HG02763 (cell line): ENCODE measurements at regions not wholly inside any gene's neighbourhood (a gene's known extent, or its start where the extent isn't known, plus 50 kb on each side); places are given as distances from the start of the nearest gene placed in this dataset.

Experiments
- ATAC-seq: cut with Tn5 transposase; IDR thresholded peaks from one replicate; pipeline ENCODE4 v1.9.1; 2021; ENCODE audit warnings: mild to moderate bottlenecking, moderate library complexity; ENCODE audit not compliant: unreplicated experiment

DNA sequence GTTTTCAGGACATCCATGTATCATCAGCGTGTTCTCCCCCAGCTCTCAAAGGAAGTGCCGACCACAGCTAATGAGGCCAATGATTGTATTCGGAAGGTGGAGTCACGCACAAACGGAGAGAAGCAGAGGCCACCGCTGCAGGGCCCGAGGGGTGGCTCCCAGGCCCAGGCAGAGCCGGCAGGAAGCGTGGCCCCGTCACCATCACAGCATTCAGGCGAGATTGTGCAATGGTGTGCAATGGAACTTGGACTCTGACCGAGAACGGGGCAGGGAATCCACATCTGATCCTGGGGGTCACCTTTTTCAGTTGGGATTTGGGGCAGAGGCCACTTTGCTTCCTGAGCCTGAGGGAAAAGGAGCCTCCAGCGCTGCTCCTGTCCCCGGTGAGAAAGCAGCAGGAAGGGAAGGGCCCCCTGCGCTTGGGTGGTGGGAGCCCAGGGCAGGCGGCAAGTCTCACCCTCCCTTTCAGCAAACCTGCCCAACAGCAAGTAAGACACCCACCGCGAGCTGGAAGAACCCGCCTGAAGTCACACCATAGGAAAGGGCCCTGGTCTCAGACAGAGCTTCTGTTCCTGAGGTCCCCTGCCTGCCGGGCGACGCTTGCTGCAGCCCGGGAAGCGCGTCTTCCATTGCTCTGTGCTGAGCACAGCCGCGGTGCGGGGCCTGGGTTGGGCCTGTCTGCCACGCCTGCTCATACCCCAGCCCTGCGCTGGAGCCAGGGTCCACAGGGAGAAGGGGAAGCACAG lies 1430.7 kb downstream of the BRD1 start:
- no peak for ATAC-seq

DNA sequence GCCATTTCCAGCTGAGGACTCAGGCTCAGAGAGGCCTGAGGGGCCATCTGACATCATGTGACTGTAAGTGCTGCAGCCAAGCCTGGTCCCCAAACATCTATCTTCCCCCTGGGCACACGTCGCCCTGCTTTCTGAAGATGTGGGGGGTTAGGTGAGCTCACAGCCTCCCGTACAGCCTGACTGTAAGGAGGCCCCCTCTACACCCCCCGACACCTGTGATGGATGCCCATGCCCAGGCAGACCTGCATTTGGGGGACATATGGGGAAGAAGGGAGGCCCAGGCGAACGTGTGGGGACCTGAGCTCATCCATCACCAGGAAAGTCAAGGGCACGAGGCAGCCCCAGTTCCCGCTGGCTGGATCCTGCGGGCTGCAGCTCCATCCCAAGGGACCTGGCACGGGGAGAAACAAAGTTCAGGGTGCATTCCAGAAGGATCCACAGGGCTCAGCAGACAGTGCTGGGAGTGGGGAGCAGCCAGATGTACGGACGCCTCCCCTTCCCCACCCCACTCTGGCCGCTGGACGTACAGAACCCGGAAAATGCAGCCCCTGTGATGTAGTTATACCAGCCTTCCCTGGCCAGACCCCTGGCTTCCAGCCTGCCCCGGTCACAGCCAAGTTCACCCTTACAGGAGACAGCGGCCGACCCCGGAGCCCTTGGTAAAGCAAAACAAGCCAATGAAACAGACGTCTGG lies 1431.4 kb downstream of the BRD1 start:
- no peak for ATAC-seq

DNA sequence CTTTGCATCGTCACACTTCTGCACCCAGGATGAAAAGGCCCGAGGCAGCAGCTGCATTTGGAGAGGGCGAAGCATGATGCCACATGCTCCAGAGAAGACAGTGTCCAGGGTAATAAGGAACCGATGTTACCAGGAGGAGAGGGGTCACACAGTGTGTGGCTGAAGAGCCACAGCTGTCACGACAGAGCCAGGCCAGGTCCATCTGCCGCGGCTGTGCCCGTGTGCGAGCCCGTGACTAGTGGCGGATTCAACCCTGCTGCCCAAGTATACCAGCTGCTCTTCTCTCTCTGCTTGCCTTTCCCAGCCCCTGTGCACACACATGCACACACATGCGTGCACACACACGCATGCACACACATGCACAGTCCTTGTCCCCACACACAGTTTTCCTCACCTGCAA lies 1432.5 kb downstream of the BRD1 start:
- ATAC-seq: no peak

DNA sequence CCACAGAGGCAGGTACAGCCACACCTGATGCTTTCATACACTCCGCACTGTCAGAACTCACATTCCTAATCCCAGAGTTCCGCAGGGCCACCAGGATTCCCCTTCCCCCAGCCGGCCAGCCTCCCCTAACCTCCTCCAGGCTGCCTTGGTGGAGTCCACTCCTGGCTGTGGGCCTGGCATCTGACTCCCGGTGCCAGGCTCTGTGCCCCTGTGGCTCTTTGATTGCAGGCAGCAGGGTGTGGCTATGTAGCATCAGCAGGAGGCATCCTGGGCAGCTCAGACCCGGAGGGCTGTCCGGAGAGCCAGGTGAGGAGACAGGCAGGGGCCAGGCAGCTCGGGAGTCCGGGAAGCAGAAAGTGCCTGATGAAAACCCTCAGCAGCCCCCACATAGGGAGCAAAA lies 1432.9 kb downstream of the BRD1 start:
- no peak for ATAC-seq

DNA sequence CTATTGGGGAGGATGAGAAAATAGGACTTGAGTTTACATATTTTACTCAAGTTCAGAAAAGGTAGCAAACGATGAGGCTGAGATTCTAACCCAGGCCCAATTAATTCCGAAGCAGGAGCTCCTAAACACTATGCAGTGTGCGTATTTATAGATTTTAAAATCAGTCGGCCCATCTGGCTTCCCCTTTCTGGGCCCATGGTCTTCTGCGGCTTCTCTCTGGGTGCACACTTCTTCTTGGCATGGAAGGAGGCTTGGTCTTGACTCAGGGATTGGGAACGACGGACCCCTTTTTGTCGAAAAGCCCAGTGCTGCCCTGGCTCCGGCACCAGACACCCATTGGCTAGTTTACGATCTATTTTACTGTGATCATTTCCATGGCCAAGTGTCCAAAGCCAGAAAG lies 1433.8 kb downstream of the BRD1 start:
- no peak for ATAC-seq

DNA sequence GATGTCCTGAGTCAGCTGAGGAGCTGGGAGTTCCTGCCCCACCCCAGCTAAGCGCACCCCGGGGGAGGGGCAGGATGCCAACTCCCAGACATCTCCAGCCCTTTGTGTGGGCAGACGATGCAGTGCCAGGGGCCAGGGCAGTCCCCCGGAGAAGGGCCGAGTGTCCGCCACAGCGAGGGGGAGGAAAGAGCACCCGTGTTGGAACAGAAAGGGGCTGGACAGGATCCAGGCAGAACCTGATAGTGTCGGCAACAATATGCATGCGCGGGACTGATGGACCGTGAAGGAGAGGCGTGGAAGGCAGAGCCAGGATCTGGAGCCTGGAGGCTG lies 1434.7 kb downstream of the BRD1 start:
- ATAC-seq: no peak

DNA sequence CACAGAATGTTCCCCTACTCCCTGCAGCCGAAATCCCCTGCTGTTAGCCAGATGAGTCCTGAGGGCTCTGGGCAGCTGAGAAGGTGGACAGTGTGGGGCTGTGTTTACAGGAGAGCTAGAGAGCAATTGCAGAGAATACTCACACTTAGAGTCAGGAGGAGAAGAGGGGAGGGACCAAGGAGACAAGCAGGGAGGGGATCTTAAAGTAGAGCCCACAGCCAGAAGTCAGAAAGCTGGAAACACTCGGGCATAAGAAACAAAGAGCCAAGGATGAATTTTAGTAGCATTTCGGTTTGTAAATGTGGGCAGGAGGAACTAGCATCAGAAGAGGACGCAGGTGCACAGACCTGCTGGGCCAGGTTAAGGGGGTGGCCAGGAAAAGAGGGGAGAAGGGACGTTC lies 1435.9 kb downstream of the BRD1 start:
- ATAC-seq: no peak

DNA sequence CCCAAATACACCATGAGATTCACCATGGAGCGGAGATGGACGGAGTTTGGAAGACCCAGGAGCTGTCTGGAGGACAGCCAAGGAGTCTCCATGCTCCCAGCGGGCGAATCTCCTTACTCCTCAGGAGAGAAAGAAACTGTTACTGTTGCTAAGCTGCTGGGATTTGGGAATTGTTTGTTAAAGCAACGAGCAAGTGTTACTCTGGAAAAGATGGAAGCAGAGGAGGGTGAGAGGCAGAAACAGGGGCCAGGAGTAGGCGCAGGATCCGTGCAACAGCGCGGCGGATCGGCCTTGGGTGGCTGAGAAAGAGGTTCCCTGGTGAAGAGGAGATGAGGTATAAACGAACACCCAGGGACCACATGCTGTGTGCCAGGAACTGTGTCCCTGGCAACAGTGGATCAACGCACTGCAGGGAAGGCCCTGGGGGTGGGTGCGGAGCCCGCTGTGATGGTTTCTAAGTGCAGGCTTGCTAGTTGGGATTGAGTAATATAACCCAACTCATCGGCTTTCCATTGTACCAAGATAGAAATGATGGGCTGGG lies 1436.4 kb downstream of the BRD1 start:
- no peak for ATAC-seq

DNA sequence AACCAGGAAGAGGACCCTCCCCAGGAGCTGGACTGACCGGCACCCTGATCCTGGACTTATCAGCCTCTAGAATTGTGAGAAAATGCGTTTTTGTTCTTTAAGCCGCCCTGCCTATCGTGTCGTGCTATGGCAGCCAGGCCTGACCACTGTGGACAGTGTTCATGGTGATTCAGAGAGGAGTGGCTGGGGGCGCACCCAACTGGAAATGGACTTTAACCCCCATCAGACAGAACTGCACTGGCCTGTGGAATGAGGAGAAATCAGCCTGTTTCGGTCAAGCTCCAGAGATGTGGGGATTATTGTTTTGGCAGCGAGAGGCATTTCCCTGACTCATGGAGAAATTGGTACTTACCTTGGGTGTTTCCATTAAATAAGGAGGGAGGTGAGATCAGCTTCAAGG lies 1437.8 kb downstream of the BRD1 start:
- no peak for ATAC-seq

DNA sequence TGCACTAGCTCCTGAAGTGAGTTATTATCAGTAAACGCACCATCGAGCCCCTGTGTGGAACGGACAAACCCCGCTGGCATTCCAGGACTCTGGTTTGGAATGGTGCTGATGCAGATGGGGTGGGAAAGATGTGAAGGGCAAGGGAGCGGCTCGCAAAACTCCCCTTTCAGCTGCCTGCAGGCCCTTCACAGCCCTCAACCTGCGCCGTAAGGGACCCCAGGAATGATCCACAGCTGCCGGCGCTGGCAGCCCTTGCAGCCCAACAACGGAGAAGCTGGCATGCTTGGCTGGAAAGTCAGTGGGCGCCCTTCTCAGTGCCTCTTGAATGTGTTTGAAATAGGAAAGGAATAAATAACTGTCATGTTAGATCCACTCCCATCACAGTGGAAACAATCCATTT lies 1445.5 kb downstream of the BRD1 start:
- ATAC-seq: no peak

DNA sequence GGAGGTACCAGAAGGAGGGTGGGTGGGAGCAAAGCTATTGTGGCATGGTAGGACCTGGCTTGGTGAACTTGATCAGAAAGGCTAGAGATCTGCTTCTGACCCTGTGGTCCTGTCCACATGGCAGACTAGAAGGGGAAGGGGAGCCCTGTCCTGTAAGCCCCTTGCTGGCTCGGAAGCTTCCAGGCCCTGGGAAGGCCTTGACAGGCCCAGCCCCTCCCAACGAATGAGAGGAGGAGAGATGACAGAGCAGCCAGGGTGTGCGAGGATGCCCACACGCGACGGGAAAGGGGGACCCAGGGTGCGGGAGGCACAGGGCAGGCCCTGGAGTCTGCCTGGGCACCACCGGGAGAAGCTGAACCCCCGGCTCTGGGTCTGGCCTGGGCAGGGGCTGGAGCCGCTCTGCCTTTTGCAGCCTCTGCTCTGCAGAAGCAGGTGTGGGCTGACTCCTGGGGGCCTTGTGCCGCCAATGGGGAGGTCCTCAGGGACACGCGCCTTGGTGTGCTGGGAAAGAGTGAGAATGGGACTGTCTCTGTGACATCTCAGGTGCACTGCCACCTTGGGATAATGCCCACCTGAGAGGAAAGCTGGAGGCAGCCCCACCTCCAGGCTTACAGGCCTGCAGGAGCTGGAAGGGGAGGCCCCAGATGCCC lies 1447.5 kb downstream of the BRD1 start:
- no peak for ATAC-seq

DNA sequence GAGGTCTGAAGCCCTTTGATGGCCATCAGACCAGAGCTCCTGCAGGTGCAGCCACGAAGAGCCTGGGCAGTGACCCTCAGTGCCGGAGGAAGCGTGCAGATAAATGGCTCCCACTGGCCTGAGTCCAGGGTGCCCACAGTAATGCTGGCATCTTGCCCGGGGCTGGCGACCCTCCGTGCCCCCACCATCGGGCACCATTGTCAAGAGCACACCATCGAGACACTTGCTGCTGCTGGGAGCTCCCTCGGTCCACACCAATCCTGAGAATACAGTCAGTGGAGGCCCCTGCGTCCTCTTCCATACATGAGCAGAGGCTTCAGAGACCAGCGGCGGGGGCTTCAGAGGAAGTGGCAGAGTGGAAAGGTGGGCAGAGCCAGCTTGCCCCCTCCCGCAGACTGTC lies 1448.3 kb downstream of the BRD1 start:
- ATAC-seq: no peak

DNA sequence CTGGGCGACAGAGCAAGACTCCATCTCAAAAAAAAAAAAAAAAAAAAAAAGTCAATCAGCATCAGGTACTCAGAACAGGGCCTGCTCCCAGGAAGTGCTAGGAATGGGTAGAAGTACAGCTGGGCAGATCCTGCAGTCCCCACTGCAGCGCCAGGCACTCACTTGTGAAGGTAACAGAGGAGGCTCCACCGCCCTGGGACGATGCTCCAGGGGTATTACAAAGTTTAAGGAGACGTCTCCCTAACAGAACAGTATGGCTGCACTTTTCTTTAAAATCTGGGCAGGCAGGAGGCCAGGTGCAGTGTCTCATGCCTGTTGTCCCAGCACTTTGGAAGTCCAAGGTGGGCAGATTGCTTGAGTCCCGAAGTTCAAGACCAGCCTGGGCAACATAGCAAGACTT lies 1449.0 kb downstream of the BRD1 start:
- no peak for ATAC-seq

DNA sequence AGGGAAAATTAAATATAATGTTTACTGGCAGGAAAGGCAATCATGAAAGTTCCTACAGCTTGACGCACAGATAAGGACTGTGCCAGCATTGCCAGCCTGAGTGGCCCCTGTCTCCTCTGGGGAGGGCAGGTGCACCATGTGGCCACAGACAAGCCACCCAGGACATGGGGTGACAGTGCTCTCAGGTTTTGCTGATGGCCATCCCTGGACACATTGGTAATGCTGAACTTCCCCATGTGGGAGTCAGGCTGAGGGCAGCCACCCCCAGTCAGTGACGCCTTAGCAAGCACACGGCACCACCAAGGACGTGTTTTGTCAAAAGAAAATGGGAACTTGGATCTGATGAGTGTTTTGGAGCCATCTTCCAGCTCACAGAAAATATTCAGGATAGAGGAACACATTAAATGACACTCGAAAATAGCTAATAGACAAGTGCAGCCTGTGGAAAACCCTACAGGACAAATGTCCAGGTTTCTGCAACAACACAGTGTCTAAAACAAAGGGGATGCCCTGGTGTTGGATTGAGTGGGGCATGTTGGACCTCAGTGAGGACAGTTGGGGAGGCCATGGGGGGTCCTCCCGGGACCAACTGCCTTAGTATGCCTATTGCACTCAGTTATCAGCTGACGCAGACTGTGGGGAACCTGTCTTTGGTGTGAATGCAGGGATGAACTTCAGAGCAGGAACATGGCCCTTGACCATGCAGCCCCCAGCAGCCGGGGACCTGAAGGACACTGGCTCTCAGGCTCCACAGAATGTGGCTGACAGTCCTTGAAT lies 1450.5 kb downstream of the BRD1 start:
- no peak for ATAC-seq

DNA sequence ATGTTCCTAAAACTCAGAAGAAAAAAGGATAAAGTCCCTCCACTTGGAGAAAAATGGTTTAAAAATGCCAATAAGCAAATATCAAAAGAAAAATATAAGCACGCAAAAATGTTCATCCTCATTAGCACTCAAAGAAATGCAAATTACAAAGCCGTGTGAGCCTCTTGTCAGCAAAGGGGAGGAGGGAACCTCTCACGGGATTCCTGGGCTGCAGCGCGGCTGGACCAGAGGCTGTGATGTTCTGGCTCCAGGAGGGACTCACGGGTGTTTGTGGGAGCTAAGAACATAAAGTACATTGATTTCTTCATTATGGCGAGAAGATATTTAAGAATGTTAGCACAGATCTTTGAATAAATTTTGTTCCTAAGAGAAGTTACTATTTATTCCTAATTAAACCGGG lies 1451.2 kb downstream of the BRD1 start:
- no peak for ATAC-seq

DNA sequence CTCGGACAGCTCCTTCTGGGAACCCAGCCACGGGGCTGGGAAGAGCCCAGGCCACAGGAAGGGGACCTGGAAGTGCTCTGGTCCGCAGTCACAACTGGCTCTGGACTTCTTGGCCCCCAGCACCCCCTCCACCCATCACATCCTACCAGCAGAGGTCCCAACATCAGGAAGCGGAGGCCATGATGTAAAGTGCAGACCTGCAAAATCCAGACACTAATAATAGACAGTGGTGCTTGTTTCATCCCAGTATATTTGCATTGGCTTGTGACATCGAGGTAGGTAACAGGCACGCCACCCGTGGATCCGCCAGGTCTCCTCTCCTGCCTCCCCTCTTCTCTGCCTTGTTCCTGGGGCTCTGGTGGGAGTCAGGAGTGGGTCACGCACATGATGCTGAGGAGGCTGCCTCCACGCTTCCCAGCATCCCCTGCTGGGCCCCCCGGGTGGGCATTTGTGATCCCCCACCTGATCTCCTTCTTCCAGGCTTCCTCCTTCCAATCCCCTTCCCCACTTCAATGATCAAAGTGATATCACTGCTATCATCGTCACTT lies 1454.0 kb downstream of the BRD1 start:
- no peak for ATAC-seq

DNA sequence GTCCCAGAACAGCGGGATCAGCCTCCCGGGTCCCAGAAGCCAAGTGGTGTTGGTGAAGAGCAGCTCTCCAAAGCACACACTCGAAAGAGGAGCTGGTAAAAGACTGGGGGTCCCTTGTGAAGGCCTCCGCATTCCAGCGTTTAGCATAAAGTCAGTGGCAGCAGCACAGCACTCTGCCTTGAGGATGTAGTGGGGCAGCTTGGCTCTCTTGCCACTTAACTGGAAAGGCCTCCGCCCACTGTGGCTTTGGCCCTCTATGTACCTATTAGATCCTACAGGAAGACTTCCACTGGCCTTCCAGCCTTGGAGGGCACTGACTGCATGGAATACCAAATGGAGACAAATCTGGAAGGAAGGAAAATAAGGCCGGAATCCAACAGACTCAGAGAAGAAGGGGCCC lies 1455.3 kb downstream of the BRD1 start:
- ATAC-seq: no peak

DNA sequence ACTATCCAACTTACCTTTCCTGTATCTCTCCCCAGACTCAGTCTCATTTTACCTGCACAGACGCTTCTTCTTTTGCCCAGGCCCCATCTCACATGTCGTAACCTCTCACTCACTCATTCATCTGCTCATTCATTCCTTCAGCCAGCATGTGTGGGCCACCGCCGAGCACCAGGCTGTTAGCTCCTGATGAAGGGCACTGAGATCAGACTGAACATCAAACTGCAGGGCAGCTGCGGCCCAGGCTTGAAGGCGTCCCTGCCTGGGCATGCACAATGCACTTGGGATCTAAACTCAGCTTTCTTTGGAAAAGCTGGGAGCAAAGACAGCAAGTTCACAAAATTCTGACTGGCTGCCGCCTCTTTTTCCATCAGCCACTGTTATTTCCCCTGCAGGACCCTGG lies 1456.3 kb downstream of the BRD1 start:
- ATAC-seq: no peak

DNA sequence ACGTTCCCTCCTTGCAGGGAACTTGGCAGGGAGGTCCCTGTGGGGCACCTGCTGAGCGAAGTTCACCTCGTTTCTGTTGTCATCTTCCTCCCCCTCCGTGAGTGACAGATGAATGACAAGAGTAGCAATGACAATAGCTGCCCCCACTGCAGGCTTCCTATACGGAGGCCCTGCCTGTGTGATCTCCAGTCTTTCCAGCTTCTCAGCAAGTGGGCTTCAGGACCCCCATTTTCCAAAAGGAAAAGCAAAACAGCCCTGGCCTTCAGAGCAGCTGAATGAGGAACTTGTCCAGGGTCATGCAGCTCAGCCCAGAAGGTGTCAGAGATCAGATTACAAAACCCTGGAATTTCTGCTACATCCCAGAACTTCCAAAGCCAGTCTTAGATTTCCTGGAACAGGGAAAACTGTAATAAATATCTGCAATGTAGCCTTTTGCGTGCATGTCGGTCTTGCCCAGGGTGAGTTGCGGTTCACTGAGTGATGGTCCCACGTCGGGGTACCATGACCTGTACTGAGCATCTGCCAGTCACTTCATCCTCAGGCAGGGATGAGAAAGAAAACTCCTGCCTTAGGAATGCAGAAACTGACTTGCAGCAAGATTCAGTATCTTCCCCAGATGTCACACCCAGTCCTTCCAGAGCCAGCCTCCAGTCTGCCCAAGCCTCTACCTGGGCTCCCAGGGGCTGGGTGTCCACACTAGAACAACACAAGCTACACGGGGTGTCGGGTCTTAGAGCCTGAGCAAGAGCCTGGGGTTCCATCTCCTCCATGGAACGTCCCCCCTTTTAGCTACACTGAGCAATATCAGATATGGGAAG lies 1457.0 kb downstream of the BRD1 start:
- ATAC-seq: no peak

DNA sequence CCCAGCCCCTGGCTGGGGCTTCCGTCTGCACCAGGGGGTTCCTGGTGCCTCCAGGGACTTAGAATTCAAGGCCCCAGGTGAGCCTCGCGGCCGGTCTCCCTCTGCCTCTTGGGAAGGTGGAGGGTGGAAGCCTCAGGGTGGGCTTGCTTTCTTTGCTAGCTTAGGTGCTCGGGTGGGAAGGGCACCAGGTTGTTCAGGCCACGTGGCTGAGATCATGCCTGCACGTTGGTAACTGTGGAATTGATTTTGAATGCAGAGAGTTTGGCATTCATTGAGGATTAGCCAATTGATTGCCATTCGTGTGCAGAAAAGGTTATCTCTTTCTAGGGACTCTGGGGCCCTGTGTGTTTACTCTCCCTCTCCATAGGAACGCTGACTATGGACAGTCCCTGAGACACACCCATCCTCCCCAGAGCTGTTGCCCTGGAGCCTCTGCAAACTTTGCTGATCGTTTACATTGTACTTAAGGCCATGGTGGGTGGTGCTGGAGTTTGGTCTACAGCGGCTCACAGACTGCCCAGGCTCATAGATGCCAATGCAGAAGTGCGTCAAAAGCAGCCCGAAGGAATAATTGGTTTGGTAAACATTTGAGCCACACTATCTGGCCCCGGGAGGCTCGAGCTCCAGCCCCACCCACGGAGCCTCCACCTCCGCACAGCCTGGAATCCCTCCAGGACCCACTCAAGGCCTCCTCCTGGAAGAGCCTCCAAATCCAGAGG lies 1457.7 kb downstream of the BRD1 start:
- ATAC-seq: no peak
